Testis (tissue), 2 donors: ENCODE measurements at regions not wholly inside any gene's neighbourhood (a gene's known extent, or its start where the extent isn't known, plus 50 kb on each side); places are given as distances from the start of the nearest gene placed in this dataset.
"Not testable (repeated sequence)": the region's sequence is repeated elsewhere in the genome, so short reads cannot be mapped to it uniquely, and the experiment has no call there.

Experiments used
- CTCF ChIP-seq, 3 experiments: fragments of 450-650 bp in 2 of 3; fragments of 200-600 bp in 1 of 3; sonication (generic) in 1 of 3; IDR thresholded peaks; one replicate each; pipeline ENCODE4 v1.5.1; 2016 to 2019; ENCODE audit warnings: antibody characterized with exemption in 3 of 3, mild to moderate bottlenecking in 2 of 3, moderate library complexity in 1 of 3
- POLR2A ChIP-seq: fragments of 450-650 bp; IDR thresholded peaks from one replicate; pipeline ENCODE4 v1.6.1; 2017; ENCODE audit warnings: antibody characterized with exemption, mild to moderate bottlenecking, moderate library complexity

DNA sequence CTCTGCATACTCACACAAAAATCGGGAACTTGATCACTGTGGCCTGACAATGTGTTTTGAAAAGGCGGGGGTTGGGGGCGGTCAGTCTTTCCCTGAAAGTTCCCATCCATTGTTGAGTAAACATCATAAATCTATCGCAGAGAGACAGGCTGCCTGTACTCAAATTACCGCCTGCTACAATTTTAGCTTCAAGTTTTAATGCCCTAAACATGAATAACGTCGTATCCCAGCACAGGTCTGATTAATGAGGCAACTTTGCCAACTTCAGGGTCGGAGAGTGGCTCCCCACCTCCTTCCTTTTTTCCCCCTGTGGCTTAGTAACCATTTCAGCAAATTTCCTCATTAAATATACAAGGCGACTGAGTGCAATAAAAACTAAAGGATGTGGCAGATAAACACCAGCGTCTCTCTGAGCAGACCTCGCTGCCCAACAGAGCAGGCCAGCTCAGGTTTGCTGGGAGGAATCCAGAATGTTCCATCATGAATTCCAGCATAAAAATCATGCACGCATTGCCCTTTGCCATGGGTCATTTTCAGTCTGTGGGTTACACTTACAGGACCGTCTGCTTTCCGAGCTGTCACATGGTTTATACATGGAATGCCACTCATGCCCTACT, 213.5 kb upstream of the PLGLB2 start:
- TF ChIP-seq CTCF (IDR thresholded peaks at IDR 0.05); POLR2A: not testable (repeated sequence)
